HL-60/S4 treated with retinoic acid at 250 ng/mL for 4 days and 3 days (cell line): ENCODE measurements at regions not wholly inside any gene's neighbourhood (a gene's known extent, or its start where the extent isn't known, plus 50 kb on each side); places are given as distances from the start of the nearest gene placed in this dataset.

ENCODE experiments used
- in situ Hi-C: fragments of 300-500 bp; cut with MboI; formaldehyde crosslinking; loops from 2 replicates; pipeline ENCODE4 v1.7.0; 2022; ENCODE audit warnings: low sequenced_read_pairs

DNA sequence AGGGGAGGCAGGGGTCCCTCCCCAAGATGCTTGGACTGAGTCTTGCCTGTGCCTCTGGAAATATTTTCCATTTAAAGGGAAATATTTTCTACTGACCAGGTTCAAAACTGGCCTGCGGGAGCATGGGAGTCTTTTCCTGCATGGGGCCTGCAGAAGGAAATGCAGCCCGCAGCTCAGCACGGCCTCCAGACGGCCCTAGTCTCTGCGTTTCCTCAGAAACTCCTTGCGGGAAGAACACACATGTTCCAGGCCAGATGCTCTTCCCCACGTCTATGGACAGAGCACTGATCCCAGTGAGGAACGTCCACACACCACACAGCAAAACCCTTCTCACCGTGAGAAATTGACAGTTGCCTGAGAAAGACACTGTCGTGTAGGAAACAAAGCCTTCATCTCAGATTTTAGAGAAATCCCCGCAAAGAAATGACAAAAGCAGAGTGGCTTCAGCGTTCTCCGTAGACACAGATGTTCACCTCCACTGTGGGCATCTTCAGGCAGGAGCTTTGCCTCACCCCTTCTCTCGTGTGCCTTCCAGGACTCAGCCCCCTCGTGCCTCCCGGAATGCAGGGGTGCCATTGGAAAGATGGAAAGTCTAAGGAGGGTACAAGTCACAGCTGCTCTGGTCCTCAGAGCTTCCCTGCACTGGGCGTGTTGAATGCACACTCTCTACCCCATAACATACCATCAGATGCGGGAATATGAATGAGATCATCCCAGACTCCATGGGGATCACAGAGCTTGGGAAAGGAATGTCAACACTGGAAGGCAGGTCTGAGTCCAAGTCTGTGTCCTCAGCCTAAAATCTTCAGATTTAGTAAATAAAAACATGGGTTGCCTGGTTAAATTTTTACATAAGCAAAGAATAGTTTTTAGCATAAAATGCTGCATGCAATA is 438.7 kb upstream of the SALL3 start:
- in situ Hi-C loops: no loop called here

DNA sequence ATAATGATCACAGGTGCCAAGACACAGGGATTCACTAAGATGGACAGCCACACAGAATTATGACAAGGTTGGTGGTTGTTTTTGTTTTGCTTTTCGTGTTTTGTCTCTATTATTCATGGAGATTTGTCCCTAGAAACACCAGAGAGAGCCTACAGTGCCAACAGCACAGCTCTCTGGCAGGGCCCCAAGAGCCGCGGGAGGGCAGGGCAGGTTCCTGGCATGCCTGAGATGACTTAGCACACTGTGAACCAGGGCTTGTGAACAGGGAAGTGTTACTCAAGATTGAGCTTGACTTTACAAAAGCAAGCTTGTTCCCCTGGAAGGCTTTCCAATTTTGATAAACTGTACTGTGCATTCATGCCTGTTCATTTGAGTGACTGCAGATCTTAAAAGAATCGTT is 437.4 kb upstream of the SALL3 start:
- in situ Hi-C loops: no loop called here

DNA sequence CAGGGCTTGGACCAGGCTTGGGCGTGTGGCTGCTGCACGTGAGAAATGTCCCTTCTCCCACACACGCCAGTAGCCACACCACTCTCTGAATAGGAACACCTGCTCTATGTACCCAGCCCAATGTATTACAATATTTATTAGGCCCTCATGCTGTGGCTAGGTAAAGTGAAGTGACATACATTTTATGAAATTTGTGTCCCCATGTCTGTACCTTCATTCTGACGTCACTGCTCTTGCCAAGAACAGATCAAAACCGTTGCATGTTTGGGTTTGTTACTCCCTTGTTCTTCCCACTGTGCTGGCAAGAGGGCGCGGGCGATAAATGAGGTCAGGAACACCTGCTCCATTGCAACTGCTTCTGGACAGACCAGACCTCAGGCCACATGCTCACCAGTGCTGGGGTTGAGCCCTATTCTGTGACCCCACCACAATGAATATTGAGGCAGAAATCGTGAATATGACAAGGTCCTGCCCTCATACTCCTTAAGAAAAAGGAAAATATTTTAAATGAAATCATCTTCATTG is 436.4 kb upstream of the SALL3 start:
- in situ Hi-C loops: no loop called here

DNA sequence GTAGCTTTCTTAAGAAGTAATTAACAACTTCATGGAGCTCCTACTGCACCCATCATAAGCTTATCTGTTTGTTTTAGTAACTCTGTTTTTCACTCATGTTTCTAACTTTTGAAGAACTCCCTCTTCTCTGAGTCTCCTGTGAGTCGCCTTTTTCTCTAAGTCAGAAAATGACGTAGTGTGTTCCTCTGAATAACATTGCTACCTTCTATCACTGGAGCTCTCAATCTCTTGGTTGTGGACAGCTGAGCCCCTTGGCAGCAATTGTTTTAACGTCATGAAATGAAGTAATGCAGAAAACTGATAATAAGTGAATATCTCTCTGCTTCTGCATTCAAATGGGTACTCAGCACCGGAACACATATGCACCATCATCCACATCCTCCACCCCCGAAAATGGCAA is 433.3 kb upstream of the SALL3 start:
- in situ Hi-C loops: no loop called here

DNA sequence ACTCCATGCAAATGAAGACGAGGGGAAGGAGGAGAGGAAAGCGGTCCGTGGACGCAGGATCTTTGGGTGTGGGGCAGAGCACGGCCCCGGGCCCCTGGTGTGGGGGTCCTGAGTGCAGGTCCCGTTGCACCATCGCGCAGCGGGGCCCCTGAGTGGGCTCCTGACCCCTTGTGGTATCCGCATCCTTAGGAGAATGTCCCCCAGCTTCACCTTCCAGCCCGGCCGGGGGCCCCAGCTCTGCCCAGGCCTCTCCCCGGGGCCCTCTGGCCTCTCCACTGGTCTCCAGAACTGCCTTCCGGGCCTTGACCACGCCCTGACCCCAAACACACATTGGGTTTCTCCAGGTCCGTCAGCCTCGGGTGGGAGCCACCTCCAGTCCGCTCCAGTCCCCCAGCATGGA is 431.8 kb upstream of the SALL3 start:
- in situ Hi-C loops: no loop called here

DNA sequence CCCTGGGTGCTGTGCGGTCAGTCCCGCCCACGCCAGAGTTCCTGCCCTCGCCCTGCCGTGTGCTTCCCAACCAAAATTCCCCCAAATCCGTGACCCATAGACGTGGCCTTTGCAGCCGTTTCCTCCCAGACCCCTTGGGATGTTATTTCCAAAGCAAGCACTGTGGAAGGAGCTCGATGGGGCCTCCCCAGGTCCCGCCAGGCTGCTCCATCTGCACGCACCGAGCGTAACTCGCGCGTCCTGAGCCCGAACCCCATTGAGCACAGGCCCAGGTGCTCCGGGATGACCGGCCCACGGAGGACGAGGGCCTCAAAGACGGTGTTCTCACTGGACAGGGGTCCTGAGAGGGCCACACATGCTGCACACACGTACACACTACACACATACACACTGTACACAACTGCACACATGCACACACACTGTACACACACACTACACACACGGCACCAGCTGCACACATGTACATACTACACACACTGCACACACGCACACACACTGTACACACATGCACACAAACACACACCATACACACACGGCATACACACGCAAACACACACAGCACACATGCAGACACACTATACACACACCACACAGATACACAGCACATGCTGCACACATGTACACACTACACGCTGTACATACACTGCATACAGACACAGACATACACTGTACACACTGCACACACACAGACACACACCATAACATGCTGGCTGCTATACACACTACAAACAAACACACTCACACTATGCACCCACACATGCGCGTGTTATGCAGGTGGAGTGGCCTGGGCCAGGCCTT is 431.2 kb upstream of the SALL3 start:
- in situ Hi-C loops: no loop called here

DNA sequence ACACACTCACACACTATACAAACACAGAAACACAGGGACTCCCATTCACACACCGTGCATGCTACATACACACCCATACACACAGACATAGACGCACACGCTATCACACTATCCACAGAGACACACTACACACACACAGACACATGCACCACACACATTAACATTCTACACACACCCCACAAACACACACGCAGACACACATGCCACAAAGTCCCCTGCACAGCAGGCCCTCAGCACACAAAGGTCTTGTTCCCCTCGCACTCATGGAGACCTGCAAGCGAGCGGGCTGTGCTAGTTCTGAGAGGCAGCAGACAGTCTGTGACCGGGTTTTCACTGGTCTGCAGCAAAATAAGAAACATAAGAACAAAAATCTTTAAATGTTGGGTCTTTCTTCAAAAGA is 429.6 kb upstream of the SALL3 start:
- in situ Hi-C loops: no loop called here

DNA sequence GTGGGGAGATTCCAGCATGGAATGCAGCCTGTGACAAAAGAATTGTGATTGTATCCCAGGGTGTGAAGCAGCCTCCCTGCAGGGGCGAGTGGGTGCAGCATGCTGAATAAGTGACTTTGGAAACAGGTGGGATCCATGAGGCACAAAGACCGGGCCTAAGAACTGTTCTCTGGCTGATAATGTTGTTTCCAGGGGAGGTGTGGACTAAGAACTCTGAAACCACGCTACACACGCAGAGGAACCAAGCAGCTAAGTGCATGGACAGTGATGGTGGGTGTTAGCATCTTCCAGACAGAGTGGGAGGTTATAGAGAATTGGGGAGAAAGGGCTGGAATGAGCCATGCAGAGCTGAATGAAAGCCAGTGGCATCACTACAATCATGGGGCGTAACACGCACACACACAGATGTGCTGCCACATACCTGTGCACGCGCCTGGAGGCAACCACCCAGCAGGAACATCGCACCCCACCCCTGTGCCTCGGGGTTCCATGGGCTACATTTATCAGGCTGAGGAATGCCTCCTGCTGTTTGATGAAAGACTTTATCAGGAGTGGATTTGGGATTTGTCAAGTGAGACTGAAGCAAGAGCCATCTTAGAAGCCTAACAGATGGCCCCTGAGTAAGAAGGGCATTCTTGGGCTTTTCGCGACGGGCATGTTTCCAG is 424.5 kb upstream of the SALL3 start:
- in situ Hi-C loops: no loop called here

DNA sequence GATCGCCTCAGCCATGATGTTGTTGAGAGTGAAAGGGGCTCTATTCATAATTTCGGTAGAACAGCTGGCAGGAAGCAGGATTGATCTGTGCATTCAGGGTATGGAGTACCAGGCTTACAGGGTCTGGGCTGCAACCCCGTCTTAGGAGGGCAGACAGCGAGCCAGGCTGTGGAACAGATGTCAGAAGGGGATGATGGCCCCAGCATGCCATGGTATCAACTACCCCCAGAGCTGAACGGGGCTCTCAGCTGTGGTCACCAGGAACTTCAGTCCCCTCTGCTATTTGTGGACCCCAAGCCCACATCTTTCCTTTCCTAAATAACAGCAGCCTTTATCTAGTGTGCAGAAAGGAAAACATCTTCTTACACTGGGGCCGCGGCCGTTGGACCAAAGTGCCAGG is 422.2 kb upstream of the SALL3 start:
- in situ Hi-C loops: no loop called here

DNA sequence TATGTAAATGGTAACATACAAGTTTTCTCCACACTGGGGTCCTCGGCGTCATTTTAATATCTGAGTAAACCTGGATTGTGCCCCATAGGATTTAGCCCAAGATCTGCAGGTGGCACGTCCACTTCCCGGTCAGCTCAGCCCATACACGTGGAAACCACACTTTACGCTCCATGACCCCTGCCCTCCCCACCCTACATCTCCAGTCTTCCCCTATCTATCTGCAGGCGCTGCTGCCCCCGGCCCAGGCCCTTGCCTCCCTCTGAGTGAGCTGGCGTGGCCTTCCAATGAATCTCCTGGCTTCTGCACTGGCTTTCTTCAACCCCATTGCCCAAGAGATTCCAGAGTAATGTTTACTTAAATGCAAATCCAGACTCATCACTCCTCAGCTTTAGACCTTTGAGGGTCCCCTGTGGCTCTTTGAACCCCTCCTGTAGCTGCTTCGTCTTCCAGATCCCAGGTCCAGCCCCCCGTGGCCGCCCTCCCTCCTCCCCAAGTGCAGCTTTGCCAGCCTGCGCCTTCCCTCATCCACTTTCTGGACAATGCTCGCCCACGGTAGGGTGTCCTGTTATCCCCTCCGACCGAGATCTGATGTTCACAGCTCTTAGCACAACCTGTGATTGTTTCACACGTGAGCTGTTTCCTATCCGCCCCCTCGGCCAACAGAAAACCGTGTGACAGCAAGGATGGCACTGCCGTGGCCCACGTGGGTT is 421.4 kb upstream of the SALL3 start:
- in situ Hi-C loops: no loop called here

DNA sequence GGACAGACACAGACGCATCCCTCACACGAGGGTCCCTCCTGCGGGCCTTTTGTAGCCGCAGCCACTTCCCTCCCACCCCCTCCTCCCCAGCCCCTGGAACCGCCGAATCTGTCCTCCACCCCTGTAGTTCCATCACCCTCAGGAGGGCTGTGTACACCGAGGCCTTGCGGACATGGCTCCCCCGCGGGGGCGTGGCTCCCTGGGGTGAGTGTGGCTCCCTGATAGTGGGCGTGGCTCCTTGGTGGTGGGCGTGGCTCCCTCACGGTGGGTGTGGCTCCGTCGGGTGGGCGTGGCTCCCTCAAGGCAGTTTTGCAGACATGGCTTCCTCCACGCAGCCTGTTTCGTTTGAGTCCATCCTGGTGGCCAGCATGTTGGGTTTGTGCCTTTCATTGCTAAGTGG is 420.7 kb upstream of the SALL3 start:
- in situ Hi-C loops: no loop called here

DNA sequence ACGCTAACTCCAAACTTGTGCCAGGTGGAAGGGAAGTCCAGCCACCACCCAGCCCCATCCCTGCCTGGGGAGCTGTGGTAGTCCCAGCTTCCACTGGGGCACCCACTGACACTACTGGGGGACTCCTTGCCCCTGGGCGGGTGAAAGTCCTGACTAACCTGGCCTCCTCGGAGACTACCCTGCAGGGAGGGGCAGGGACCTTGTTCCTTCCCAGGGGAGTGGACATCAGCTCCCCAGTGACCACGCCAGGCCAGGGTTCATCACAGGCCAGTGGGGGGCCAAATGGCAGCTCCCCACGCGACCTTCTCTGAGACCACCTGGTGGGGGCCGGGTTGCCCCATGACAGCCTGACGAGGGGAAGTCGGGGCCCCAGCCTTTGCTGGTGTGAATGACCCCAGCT is 420.0 kb upstream of the SALL3 start:
- in situ Hi-C loops: no loop called here

DNA sequence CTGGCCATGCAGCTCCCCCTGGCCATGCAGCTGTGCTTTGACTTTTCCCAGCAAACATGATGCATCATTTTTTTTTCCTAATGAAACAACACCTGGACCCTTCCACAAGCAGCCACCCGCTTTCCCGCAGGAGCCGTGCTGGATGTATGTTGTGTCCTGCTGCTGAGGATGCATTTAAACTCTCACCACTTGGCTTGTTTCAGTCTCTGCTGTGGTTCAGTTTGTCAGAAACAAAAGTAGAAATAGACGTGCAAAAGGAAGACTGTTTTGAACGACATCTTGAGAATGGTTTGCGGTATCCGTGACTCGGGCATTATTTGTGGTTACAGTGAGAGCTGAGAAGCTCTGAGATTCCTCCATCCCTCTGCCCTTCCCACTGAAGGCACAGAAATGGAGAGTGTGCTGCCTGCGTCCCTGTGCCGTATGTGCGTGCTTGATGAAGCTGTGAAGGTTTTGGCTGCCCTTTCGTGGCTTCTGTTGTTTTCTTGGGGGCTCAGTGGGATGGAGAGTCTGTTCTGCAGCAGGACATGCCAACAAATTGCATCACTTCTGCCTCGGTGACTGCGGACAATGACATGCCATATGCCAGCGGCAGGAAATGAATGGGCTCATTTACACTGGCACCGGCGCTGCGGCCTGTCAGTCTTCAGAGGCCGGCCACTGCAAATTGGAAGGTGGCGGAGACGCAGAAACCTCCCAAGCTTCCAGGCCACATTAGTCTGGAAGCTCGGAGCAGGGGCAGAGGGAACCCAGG is 417.7 kb upstream of the SALL3 start:
- in situ Hi-C loops: no loop called here

DNA sequence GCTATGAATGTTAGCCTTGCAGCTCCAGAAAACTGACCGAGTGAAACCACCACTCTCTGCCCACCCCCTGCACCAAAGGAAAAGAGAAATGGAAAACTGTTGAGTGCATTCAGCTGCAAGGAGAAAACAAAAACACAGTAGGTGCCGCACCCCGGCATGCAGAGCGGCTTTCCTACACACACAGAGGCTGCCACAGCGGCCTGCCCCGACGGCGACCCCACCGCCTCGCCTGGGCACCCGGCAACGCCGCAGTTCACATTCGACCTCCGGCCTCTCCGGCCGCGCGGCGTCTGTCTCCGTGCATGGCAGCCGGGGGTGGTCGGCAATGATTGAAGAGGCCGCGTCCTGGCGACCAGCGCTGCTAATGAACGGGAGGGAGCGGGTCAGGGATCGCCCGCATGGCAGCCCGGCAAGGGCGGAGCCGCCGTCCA is 417.1 kb upstream of the SALL3 start:
- in situ Hi-C loops: no loop called here

DNA sequence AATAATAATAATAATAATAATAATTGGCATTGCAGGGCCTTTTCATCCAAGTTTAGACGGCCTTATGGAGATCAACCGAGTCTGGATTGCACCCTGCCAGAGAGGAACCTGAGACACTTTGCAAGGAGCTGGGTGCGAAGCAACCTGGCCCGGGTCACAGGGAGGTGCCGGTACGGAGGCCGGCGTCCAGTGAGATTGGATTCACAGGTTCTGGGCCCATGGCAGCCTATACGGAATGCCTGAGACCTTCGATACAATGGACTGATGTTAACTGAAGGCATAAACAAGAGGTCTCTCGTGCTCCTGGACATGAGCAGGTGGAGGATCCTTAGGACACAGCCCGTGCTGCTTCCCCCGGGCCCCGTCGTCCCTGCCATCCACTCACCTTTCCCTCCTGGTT is 416.5 kb upstream of the SALL3 start:
- in situ Hi-C loops: no loop called here

DNA sequence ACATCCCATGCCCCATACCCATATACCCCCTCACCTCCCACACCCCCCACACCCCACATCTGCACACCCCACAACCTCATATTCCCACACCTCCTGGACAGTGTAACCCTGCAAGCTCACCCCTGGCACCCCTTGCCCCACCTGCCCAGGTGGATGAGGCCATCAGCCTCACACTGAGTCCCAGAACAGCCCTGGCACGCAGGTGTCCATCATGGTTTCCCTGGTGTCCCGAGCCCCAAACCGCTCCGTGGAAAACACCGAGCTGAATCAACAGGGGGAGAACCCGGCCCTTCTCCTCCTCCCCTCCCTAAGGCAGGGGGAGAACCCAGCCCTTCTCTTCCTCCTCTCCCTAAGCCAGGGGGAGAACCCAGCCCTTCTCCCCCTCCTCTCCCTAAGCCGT is 415.6 kb upstream of the SALL3 start:
- in situ Hi-C loops: no loop called here

DNA sequence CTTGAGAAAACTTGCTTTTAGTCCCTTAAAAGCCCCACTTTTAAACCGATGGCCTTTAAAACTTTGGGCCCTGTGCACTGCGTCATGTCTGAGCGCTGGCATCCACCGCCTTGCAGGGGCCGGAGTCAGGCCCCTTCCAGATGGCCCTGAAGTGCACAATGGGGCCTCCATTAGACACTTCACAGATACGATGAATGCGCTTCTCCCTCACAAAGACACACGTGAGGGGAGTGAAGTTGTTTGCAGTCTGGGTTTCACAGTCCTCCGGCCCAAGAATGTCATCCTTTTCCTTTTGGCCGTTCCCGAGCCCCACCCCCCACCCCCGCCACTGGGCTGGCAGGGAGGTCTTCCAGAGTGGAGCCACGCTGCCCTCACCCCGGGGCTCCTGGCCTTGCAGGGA is 415.1 kb upstream of the SALL3 start:
- in situ Hi-C loops: no loop called here

DNA sequence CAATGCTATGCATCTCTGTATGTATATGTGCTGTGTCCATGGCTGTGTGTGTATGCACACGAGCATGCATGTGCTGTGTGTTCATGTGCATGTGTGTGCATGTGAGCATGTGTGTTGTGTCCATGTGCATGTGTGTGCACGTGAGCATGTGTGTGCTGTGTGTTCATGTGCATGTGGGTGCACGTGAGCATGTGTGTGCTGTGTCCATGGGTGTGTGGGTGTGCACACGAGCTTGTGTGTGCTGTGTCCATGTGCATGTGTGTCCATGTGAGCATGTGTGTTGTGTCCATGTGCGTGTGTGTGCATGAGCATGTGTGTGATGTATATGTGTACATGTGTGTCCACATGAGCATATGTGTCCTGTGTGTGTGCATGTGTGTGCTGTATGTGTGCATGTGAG is 414.4 kb upstream of the SALL3 start:
- in situ Hi-C loops: no loop called here

DNA sequence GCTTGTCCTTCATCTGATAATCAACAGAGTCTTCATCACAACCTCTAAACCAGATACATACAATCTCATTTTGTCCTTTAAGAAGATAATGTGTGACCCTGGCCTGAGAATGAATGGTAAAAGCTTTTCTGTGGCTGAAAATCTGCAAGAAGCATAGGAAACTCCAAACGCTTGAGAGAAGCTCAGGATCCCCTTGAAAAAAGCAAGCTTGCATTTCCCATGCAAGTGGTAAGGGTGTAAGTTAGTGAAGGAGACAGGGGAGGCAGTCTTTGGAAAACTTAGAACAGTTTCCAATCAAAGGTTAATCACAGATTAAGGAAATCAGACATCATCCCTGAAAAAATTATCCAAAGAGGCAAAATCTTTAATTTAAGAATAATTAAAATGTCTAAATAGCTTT is 413.6 kb upstream of the SALL3 start:
- in situ Hi-C loops: no loop called here

DNA sequence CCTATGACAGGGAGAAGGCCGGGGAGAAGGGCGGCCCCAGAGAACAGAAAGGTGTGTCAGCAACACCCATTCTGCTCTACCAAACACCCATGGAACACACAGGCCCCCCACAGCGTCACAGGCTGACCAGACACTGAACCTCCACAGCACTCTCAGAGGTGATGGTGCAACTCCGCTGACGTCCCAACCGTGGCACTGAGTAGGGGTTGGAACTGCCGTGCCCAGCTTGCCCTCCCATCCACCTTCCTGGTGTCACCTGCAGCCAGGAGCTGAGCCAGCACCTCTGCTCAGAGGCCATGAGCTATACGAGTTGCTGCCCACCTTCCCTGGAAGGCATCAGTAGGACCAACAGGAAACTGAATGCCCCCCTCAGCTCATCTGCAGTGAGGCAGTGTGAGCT is 412.9 kb upstream of the SALL3 start:
- in situ Hi-C loops: no loop called here
